PC-3 (cell line): ENCODE measurements at regions not wholly inside any gene's neighbourhood (a gene's known extent, or its start where the extent isn't known, plus 50 kb on each side); places are given as distances from the start of the nearest gene placed in this dataset.

ENCODE experiments used
- ATAC-seq: fragments of 200-7000 bp; cut with Tn5 transposase; 2 replicates; pipeline ENCODE4 v1.9.1; 2020; ENCODE audit warnings: mild to moderate bottlenecking, moderate library complexity
- BruUV-seq: library from RNA; stranded (reverse); fragments of 400-500 nt; replicated peaks from 2 replicates; lab custom pipeline; 2021; lab: Mats Ljungman, UMichigan
- CTCF ChIA-PET: fragments of 300-600 bp; sonication (Branson Sonifier 250); formaldehyde crosslinking; loops from one replicate; lab custom pipeline; 2022; ENCODE audit warnings: antibody characterized with exemption; lab: Charles Lee
- POLR2A ChIA-PET: fragments of 300-600 bp; sonication (Branson Sonifier 250); formaldehyde crosslinking; loops from one replicate; lab custom pipeline; 2022; ENCODE audit warnings: antibody characterized with exemption; ENCODE audit not compliant: unreplicated experiment; lab: Charles Lee
- DNase-seq: peaks from one replicate; pipeline ENCODE4 v3.0.0-alpha.2; 2015
- H2AFZ ChIP-seq: fragments of 300-600 bp; sonication (generic); 2 replicates; pipeline ENCODE4 v1.6.0; 2016; ENCODE audit warnings: antibody characterized with exemption, low read length
- H3F3A ChIP-seq: fragments of 300-600 bp; sonication (generic); one replicate; pipeline ENCODE4 v1.6.0; 2017; ENCODE audit warnings: antibody characterized with exemption, low read length, control low read depth, mild to moderate bottlenecking; ENCODE audit not compliant: unreplicated experiment
- H3K27ac ChIP-seq: fragments of 300-600 bp; sonication (generic); 2 replicates; pipeline ENCODE4 v1.5.1; 2016; ENCODE audit warnings: mild to moderate bottlenecking, low read length
- H3K27me3 ChIP-seq: fragments of 300-600 bp; sonication (generic); 2 replicates; pipeline ENCODE4 v1.6.1; 2016; ENCODE audit warnings: low read length, mixed read lengths
- H3K36me3 ChIP-seq: fragments of 300-600 bp; sonication (generic); 2 replicates; pipeline ENCODE4 v1.6.1; 2016; ENCODE audit warnings: low read depth, mixed run types, low read length, mixed read lengths
- H3K4me1 ChIP-seq: fragments of 300-600 bp; sonication (generic); 2 replicates; pipeline ENCODE4 v1.5.1; 2016; ENCODE audit warnings: low read length; ENCODE audit not compliant: insufficient read depth
- H3K4me2 ChIP-seq: fragments of 300-600 bp; sonication (generic); 2 replicates; pipeline ENCODE4 v1.6.0; 2016; ENCODE audit warnings: low read length
- H3K4me3 ChIP-seq: fragments of 300-600 bp; sonication (generic); 2 replicates; pipeline ENCODE4 v1.5.1; 2016; ENCODE audit warnings: mild to moderate bottlenecking, low read length, mixed read lengths
- H3K79me2 ChIP-seq: fragments of 300-600 bp; sonication (generic); 2 replicates; pipeline ENCODE4 v1.6.1; 2017; ENCODE audit warnings: low read length, mixed read lengths
- H3K9ac ChIP-seq: fragments of 300-600 bp; sonication (generic); 2 replicates; pipeline ENCODE4 v1.6.0; 2016; ENCODE audit warnings: mild to moderate bottlenecking, low read length
- H3K9me2 ChIP-seq: fragments of 300-600 bp; sonication (generic); replicated peaks from 2 replicates; pipeline ENCODE4 v1.6.1; 2016; ENCODE audit warnings: mixed run types, low read length, mixed read lengths
- H3K9me3 ChIP-seq: fragments of 300-600 bp; sonication (generic); 2 replicates; pipeline ENCODE4 v1.6.1; 2016; ENCODE audit warnings: low read length, mixed read lengths
- H4K20me1 ChIP-seq: fragments of 300-600 bp; sonication (generic); 2 replicates; pipeline ENCODE4 v1.6.1; 2016; ENCODE audit warnings: low read length, mixed read lengths
- EZH2 ChIP-seq: fragments of 300-600 bp; sonication (generic); IDR thresholded peaks from one replicate; pipeline ENCODE4 v1.6.1; 2017; ENCODE audit warnings: antibody characterized with exemption, mild to moderate bottlenecking, low read length; ENCODE audit not compliant: unreplicated experiment
- EZH2phosphoT487 ChIP-seq: fragments of 300-600 bp; sonication (generic); IDR thresholded peaks from 2 replicates; pipeline ENCODE4 v1.6.1; 2018; ENCODE audit warnings: mild to moderate bottlenecking, antibody characterized with exemption, low read length, borderline replicate concordance
- intact Hi-C: fragments of 100-400 bp; cut with micrococcal nuclease; formaldehyde crosslinking; loops from 2 replicates; pipeline ENCODE4 v1.9.0; 2023
- TF ChIP-seq, protein P1 (sequence below): fragments of 300-600 bp; sonication (generic); conservative IDR thresholded peaks from 2 replicates; pipeline ENCODE4 v1.5.1; 2017; ENCODE audit warnings: antibody characterized with exemption, low read depth, mild to moderate bottlenecking, low read length

DNA sequence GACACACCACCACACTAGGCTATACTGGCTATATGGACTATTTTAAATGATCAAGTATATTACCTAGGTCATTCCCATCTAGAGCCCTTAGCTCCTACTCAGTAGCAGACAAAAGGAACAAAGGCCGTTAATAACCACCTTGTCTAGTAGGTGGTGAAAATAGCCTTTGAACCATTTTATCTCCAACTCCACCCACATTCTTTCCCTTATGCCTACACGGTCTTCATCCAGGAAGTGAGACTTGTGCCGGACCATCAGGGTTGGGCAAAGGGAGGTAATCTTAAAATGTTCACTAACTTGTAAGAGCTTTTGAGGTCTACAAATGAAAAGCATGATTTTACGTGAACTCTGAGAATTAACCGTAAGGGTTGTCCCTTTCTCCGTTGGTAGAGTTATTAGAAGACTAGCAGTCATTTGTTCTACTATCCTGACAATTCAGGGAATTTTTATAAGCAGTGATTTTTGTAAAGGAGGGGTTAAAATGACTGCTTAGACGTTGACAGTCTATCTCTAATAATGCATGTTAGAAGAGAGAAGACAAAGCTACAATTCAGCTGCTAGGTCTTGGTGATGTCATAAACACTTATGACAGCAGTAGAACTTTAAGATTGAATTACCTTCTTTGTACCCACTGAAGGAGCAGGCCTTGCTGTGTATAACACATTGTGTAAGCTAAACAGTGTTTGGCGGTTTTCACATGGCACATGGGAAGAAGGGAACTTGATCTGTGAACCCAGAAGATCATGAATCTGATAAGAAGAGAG is 371.8 kb upstream of the JAG1 start:
- BruUV-seq, result no TSS peak
- TF ChIP-seq EZH2 (no peak), EZH2phosphoT487 (no peak)
- Histone ChIP-seq H3F3A (no peaks in the 10 kb centered on the region), H3K9ac (no peak overlapping the region), H3K36me3 (no peaks in the 10 kb centered on the region), H3K27ac (no peak overlapping the region), H3K4me2 (no peak overlapping the region), H2AFZ (no peak overlapping the region), H3K27me3 (no peaks in the 10 kb centered on the region), H4K20me1 (no peaks in the 10 kb centered on the region), H3K4me1 (0 out of 2 replicates have a peak, but pooled peaks cover 14% of the 10 kb centered on the region), H3K79me2 (no peaks in the 10 kb centered on the region), H3K9me3 (no peaks in the 10 kb centered on the region), H3K4me3 (no peak overlapping the region), H3K9me2 (no peaks in the 10 kb centered on the region)
- ChIA-PET POLR2A (no interaction called here), CTCF (no interaction called here)
- DNase-seq, result no peak
- ATAC-seq, result no peak
- intact Hi-C loops, result no loop called here

DNA sequence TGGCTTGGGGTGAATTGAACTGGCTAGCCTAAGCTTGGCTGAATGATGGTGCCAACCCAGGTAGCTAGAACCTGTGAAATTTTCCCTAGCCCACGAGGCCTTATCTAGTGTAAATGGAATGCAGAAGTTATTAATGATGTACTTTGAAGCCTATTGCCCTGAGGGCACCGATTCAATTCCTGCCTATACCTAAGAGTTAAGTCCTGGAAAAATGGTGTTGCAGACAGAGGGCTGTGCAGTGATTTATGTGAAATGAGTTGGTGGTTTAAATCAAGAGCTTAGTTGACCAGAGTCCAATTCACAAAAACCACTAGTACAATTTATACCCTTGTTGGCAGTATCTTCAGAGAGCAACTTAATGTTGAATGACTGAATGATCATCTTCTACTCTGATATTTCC is 373.8 kb upstream of the JAG1 start:
- TF ChIP-seq EZH2phosphoT487, result no peak
- Histone ChIP-seq H3K9me3 (no peaks in the 10 kb centered on the region), H3K79me2 (no peaks in the 10 kb centered on the region), H3K4me3 (no peak overlapping the region), H3K4me1 (0 out of 2 replicates have a peak, but pooled peaks cover 4% of the 10 kb centered on the region), H2AFZ (no peak overlapping the region), H3K4me2 (no peak overlapping the region), H3K27ac (no peak overlapping the region), H3K9ac (no peak overlapping the region), H4K20me1 (no peaks in the 10 kb centered on the region), H3K9me2 (no peaks in the 10 kb centered on the region), H3K36me3 (no peaks in the 10 kb centered on the region), H3K27me3 (no peaks in the 10 kb centered on the region), H3F3A (no peaks in the 10 kb centered on the region)
- intact Hi-C loops, result no loop called here
- CTCF ChIA-PET, result no interaction called here
- no TSS peak for BruUV-seq
- no peak for ATAC-seq
- POLR2A ChIA-PET, result no interaction called here
- DNase-seq, result peak; percentile 19

DNA sequence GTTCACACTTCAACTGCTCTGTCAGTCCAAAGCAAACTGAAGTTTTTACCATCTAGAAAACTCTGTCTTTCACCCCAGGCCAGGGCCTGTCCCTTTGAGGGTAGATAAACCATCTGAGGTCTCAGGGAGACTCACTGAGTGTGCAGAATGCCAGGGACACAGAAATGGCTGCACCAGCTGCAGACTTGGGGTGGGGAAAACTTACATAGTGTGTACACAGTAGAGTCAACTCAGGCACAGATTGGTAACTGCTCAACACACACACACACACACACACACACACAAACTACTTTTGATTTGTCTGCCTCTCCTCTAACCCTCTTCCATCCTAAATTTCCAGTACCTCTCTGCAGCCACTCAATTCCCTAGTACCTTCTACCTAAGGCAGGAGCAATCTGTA is 374.9 kb upstream of the JAG1 start:
- no peaks in the 10 kb centered on the region for H3F3A ChIP-seq
- BruUV-seq, result no TSS peak
- CTCF ChIA-PET, result no interaction called here

More for the DNA sequence above, 374.9 kb upstream of the JAG1 start:
- Histone ChIP-seq H3K4me3 (no peak overlapping the region), H3K27ac (no peak overlapping the region), H3K79me2 (no peaks in the 10 kb centered on the region), H3K27me3 (no peaks in the 10 kb centered on the region), H3K36me3 (no peaks in the 10 kb centered on the region), H3K4me1 (0 out of 2 replicates have a peak, but pooled peaks cover 4% of the 10 kb centered on the region), H4K20me1 (no peaks in the 10 kb centered on the region), H3K9me3 (no peaks in the 10 kb centered on the region), H3K9me2 (no peaks in the 10 kb centered on the region), H3K4me2 (no peak overlapping the region), H2AFZ (no peak overlapping the region), H3K9ac (no peak overlapping the region)
- intact Hi-C loops, result no loop called here
- DNase-seq (no peak), ATAC-seq (no peak)
- TF ChIP-seq EZH2, result no peak
- TF ChIP-seq, protein P1, sequence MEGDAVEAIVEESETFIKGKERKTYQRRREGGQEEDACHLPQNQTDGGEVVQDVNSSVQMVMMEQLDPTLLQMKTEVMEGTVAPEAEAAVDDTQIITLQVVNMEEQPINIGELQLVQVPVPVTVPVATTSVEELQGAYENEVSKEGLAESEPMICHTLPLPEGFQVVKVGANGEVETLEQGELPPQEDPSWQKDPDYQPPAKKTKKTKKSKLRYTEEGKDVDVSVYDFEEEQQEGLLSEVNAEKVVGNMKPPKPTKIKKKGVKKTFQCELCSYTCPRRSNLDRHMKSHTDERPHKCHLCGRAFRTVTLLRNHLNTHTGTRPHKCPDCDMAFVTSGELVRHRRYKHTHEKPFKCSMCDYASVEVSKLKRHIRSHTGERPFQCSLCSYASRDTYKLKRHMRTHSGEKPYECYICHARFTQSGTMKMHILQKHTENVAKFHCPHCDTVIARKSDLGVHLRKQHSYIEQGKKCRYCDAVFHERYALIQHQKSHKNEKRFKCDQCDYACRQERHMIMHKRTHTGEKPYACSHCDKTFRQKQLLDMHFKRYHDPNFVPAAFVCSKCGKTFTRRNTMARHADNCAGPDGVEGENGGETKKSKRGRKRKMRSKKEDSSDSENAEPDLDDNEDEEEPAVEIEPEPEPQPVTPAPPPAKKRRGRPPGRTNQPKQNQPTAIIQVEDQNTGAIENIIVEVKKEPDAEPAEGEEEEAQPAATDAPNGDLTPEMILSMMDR, result no peak
- TF ChIP-seq EZH2phosphoT487, result no peak
- POLR2A ChIA-PET, result no interaction called here
